ENCODE measurements at regions not wholly inside any gene's neighbourhood (a gene's known extent, or its start where the extent isn't known, plus 50 kb on each side); places are given as distances from the start of the nearest gene placed in this dataset.

DNA sequence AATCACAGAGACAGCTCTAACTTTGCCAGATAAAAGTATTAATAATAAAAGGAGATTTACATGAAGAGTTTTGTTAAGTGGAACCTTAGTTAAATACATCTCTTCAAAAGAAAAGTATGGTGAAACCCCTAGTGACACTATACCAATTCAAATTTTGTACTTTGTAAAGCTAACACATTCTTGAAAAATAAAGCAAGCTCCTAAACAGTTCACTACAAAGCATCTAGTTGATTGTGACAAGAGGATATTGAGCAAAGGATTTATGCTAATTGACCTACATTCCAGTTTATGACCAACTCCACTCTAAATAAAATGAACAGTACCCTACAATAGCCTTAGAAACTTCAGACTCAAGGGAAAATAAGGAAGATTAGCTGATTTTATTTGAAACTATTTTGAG lies 69.4 kb upstream of the WDR17 start:
- TF ChIP-seq CTCF (conservative IDR thresholded peaks at IDR 0.05; ENCODE audit: low read depth in 2 of 2) (no peak), POLR2AphosphoS5 (IDR thresholded peaks at IDR 0.05; ENCODE audit: low read depth) (no peak), EZH2phosphoT487 (IDR thresholded peaks at IDR 0.05; ENCODE audit: unreplicated experiment) (no peak), EZH2 (IDR thresholded peaks at IDR 0.05; ENCODE audit: low read depth, unreplicated experiment) (no peak), CREB1 (CRISPR knock-in tag; IDR thresholded peaks at IDR 0.05; ENCODE audit: low read depth) (no peak), REST (IDR thresholded peaks at IDR 0.05; ENCODE audit: unreplicated experiment) (no peak), ZNF331 (CRISPR knock-in tag; IDR thresholded peaks at IDR 0.05; ENCODE audit: low read depth) (no peak), JUNB (IDR thresholded peaks at IDR 0.05; ENCODE audit: unreplicated experiment) (no peak), NANOG (IDR thresholded peaks at IDR 0.05; ENCODE audit: borderline replicate concordance) (no peak), ETS1 (IDR thresholded peaks at IDR 0.05) (no peak), ZNF114 (CRISPR knock-in tag; IDR thresholded peaks at IDR 0.05) (no peak), STAT1 (IDR thresholded peaks at IDR 0.05; ENCODE audit: unreplicated experiment) (no peak)
- TF ChIP-seq, protein P1, sequence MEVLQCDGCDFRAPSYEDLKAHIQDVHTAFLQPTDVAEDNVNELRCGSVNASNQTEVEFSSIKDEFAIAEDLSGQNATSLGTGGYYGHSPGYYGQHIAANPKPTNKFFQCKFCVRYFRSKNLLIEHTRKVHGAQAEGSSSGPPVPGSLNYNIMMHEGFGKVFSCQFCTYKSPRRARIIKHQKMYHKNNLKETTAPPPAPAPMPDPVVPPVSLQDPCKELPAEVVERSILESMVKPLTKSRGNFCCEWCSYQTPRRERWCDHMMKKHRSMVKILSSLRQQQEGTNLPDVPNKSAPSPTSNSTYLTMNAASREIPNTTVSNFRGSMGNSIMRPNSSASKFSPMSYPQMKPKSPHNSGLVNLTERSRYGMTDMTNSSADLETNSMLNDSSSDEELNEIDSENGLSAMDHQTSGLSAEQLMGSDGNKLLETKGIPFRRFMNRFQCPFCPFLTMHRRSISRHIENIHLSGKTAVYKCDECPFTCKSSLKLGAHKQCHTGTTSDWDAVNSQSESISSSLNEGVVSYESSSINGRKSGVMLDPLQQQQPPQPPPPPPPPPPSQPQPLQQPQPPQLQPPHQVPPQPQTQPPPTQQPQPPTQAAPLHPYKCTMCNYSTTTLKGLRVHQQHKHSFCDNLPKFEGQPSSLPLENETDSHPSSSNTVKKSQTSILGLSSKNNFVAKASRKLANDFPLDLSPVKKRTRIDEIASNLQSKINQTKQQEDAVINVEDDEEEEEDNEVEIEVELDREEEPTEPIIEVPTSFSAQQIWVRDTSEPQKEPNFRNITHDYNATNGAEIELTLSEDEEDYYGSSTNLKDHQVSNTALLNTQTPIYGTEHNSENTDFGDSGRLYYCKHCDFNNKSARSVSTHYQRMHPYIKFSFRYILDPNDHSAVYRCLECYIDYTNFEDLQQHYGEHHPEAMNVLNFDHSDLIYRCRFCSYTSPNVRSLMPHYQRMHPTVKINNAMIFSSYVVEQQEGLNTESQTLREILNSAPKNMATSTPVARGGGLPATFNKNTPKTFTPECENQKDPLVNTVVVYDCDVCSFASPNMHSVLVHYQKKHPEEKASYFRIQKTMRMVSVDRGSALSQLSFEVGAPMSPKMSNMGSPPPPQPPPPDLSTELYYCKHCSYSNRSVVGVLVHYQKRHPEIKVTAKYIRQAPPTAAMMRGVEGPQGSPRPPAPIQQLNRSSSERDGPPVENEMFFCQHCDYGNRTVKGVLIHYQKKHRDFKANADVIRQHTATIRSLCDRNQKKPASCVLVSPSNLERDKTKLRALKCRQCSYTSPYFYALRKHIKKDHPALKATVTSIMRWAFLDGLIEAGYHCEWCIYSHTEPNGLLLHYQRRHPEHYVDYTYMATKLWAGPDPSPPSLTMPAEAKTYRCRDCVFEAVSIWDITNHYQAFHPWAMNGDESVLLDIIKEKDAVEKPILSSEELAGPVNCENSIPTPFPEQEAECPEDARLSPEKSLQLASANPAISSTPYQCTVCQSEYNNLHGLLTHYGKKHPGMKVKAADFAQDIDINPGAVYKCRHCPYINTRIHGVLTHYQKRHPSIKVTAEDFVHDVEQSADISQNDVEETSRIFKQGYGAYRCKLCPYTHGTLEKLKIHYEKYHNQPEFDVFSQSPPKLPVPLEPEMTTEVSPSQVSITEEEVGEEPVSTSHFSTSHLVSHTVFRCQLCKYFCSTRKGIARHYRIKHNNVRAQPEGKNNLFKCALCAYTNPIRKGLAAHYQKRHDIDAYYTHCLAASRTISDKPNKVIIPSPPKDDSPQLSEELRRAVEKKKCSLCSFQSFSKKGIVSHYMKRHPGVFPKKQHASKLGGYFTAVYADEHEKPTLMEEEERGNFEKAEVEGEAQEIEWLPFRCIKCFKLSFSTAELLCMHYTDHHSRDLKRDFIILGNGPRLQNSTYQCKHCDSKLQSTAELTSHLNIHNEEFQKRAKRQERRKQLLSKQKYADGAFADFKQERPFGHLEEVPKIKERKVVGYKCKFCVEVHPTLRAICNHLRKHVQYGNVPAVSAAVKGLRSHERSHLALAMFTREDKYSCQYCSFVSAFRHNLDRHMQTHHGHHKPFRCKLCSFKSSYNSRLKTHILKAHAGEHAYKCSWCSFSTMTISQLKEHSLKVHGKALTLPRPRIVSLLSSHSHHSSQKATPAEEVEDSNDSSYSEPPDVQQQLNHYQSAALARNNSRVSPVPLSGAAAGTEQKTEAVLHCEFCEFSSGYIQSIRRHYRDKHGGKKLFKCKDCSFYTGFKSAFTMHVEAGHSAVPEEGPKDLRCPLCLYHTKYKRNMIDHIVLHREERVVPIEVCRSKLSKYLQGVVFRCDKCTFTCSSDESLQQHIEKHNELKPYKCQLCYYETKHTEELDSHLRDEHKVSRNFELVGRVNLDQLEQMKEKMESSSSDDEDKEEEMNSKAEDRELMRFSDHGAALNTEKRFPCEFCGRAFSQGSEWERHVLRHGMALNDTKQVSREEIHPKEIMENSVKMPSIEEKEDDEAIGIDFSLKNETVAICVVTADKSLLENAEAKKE (CRISPR knock-in tag; IDR thresholded peaks at IDR 0.05), result no peak
